GM21529 (cell line): ENCODE measurements at regions not wholly inside any gene's neighbourhood (a gene's known extent, or its start where the extent isn't known, plus 50 kb on each side); places are given as distances from the start of the nearest gene placed in this dataset.

Experiments
- ATAC-seq: cut with Tn5 transposase; IDR thresholded peaks from one replicate; pipeline ENCODE4 v1.9.1; 2021; ENCODE audit not compliant: unreplicated experiment

- ATAC-seq, result no peak
These were observed 238.2 kb downstream of the SYK start for GRCh38 chr9:91039835-91040140.

DNA sequence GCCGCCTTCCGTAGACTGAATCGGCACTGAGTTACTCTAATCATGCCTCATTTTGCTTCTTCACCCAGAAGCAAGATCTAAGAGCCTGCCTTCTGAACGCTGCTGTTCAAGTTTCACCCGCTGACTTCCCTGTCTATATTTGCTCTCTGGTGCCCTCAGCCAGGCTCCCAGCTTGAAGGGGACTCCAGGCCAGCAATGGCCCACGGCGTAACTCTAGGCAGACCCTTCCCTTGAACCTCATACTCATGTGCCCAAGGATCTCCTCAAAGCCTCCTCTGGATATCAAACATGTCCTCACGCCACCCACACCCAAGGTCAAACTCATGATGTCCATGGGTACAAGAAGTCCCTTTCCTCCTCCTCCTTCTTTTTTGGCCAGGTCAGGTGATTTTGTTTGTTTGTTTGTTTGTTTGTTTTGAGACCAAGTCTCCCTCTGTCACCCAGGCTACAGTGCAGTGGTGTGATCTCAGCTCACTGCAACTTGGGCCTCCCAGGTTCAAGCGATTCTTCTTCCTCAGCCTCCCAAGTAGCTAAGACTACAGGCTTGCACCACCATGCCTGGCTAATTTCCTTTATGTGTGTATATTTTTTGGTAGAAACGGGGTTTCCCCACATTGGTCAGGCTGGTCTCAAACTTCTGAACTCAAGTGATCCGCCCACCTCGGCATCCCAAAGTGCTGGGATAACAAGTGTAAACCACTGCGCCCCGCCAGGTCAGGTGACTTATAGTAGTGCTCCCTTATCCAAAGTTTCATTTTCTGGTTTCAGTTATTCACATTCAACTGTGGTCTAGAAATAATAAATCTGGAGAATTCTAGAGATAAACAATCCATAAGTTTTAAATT, 239.0 kb downstream of the SYK start:
- ATAC-seq, result no peak

DNA sequence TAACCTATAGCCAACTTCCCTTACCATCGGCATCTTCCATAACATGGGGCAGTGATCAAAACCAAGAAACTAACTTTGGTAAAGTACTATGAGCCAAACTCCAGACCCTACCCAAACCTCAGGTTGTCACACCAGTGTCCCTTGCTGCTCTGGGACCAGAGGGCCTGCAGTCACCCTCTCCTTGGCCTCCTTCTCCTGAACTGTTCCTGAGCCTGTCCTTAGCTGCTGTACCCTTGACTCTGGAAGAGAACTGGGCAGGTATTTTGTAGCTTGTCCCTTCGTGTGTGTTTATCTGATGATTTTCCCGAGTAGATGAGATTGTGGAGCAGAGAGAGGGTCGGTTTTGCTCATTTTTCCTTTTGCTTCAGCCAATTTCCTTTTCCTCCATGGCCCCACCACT, 240.4 kb downstream of the SYK start:
- ATAC-seq, result no peak

GRCh38 chr9:91042541-91042940, 240.9 kb downstream of the SYK start:
- no peak for ATAC-seq

GRCh38 chr9:91043056-91043810, 241.6 kb downstream of the SYK start:
- ATAC-seq, result no peak

GRCh38 chr9:91043811-91044175, 242.2 kb downstream of the SYK start:
- no peak for ATAC-seq

DNA sequence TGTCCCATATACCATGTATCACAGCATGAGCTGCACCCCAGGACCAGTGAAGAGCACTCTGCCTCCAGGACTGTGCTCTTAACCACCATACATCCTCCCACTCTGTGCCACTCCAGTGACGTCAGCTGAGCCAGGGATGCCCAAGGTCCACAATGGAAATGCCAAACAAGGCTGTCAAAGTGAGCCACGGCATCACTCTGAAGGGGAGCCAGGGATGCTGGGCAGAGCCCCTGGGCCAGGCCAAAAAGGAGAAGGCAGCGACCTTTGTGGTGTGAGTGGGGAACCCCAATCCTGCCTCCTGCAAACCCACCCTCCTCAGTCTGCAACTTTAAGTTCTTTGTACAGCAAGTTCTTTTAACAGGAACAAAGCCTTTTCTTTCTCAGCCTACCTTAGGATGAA, 242.7 kb downstream of the SYK start:
- no peak for ATAC-seq

DNA sequence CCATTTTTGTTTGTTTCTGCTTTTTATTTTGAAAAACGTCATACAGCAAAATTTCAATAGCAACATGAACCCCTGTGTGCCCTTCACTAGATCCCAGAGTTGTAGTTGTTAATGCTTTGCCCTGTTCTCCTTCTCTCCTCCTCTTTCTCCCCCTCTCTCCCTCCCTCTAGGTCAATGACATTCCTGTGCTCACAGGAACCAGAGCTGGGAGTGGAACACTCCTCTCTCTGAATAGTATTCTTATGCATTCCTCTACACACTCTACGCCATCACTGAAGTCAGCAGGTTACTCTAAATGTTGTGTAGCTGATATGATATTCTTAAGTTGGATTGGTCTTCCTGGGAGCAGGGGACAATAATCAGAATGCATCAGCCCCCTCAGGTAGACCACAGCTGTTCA, 243.4 kb downstream of the SYK start:
- ATAC-seq, result no peak

GRCh38 chr9:91047529-91047928, 245.9 kb downstream of the SYK start:
- ATAC-seq, result no peak

GRCh38 chr9:91047993-91048607, 246.5 kb downstream of the SYK start:
- ATAC-seq, result no peak

- no peak for ATAC-seq
These were observed 247.1 kb downstream of the SYK start for GRCh38 chr9:91048749-91049148.

DNA sequence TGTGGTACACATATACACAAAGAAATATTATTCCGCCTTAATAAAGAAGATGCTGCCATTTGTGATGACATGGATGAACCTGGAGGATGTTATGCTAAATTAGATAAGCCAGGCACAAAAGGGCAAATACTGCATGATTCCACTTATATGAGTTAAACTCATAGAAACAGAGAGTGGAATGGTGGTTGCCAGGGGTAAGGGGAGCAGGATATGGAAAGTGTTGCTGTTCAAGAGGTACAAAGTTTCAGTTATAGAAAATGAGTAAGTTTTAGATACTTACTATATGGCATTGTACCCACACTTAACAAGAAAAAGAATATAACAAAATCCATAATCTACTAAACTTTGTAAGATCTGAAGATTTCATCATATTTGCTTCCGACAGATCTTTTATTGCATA, 252.2 kb downstream of the SYK start:
- no peak for ATAC-seq

GRCh38 chr9:91055845-91056244, 254.2 kb downstream of the SYK start:
- ATAC-seq, result no peak

DNA sequence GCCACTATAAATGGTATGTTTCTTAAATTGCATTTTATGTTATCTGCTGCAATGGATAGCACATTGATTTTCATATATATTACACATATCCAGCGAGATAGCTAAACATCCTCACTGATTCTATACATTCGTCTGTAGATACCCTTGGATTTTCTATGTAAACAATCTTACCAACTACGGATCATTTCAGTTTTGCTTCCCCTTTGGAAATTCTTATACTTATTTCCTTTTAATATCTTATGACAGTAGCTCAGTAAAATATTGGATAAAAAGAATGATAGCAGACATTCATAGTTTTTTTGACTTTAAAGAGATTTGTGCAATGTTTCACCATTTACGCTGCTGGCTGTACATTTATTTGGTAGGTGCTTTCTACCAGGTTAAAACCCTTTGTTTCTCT, 254.9 kb downstream of the SYK start:
- no peak for ATAC-seq

DNA sequence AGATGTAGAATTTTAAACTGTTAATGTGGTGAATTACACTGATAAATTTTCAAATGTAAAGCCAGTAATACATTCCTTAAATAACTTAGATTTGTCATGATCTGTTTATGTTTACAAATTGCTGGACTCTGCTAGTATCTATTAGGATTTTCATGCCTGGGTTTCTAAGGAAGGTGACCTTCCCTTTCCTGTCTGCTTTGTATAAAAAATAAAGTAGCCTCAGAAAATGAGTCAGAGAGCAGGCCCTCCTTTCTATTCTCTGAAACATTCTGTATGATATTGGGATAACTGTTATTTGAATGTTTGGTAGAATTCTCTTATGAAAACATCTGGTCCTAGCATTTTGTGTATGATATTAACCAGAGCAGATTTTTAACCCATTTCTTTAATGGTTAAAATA, 255.3 kb downstream of the SYK start:
- no peak for ATAC-seq

DNA sequence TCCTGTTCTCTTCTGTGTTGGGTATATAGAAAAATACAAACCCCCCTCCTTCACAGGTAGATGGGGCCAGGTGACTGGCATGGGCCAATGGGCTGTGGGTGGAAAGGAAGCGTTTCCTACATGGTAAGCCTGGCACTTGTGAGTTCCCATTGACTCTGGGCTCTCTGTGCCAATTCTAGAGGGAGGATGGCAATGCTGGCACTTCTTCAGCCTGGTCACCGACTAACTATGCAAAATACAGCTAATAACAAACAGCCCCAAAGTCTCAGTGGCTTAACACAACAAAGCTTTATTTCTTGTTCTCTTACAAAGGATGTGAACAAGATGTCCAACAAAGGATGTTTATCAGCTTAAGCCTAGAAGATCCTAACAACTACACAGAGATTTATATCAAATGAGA, 258.1 kb downstream of the SYK start:
- ATAC-seq, result no peak

GRCh38 chr9:91060520-91061343, 259.1 kb downstream of the SYK start:
- ATAC-seq, result no peak

- ATAC-seq, result no peak
These were observed 259.9 kb downstream of the SYK start for GRCh38 chr9:91061506-91061905.

DNA sequence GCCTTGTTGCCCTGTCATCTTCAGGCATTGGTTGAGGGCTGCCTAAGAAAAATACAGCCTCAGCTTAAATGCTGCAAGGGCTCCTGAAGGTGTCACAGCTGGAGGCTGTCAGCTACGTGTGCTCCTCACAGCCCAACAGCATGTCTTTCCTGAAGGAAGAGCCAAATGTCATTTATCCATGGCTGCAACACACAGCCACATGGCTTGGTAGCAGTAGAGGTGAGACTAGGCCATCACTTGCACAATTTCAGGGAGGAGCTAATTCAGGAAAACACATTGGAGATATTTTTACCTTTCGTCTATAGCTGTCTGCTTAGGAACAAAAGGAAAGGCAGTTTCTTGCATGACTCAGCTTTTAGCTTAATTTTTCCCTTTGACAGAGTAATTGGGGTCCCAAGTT, 260.7 kb downstream of the SYK start:
- no peak for ATAC-seq

- ATAC-seq, result no peak
These were observed 261.9 kb downstream of the SYK start for GRCh38 chr9:91063471-91063870.

DNA sequence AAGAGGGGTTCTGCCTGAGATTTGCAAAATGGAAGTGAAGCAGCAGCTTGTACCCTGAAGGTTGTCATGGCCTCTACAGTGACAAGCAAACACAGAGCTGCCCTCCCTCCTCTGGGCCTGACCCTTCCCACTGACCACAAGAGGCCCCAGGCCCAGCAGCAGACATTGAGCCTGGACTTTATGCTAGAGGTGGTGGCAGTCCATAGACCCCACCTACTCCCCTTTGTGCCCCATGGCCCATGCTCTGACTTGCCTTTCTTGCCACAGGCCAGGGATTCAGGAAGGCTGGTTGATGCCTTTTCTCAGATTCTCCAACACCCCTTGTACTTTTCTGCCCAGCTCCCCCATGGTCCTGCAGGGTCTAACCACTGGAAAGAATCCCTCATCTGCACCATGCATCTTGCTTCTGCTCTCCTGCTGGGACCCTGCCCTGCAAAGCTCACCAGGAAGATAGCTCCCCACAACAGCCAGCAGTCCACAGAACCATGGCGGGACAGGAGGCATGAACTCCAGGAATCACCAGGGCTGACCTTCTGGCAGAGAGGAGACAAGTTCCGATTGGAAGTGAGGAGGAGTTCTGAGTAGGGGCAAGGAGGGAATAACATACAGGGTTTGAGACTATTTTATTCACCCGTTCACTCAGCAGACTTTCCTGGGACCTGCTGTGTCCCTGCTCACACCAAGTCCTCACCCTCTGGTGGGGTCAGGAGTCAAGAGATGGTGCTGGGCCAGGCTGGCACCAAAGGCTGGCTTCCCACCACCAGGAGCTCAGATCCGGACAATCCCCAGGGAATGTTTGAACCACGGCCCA, 263.8 kb downstream of the SYK start:
- no peak for ATAC-seq
